GM12872 (cell line): ENCODE measurements at regions not wholly inside any gene's neighbourhood (a gene's known extent, or its start where the extent isn't known, plus 50 kb on each side); places are given as distances from the start of the nearest gene placed in this dataset.

Experiments used
- CTCF ChIP-seq: IDR thresholded peaks from 3 replicates; pipeline ENCODE4 v1.5.1; 2011; ENCODE audit warnings: low read depth, mild to moderate bottlenecking, low read length, moderate library complexity; ENCODE audit not compliant: insufficient read depth

GRCh38 chr1:98575955-98576354 lies 85.6 kb upstream of the SNX7 start:
- TF ChIP-seq CTCF = no peak

GRCh38 chr1:98565951-98566350 lies 95.6 kb upstream of the SNX7 start:
- TF ChIP-seq CTCF = no peak

- no peak for TF ChIP-seq CTCF
Measured at GRCh38 chr1:98559291-98559690, 102.2 kb upstream of the SNX7 start.

- no peak for TF ChIP-seq CTCF
Measured at GRCh38 chr1:98557895-98558294, 103.6 kb upstream of the SNX7 start.

GRCh38 chr1:98556521-98557158 lies 104.9 kb upstream of the SNX7 start:
- TF ChIP-seq CTCF = peak; percentile 49; the same call in 2 of the 3 replicates

- TF ChIP-seq CTCF = no peak
Measured at GRCh38 chr1:98555814-98556213, 105.7 kb upstream of the SNX7 start.

GRCh38 chr1:98550076-98550475 lies 111.4 kb upstream of the SNX7 start:
- no peak for TF ChIP-seq CTCF
